NB4 (cell line): ENCODE measurements at regions not wholly inside any gene's neighbourhood (a gene's known extent, or its start where the extent isn't known, plus 50 kb on each side); places are given as distances from the start of the nearest gene placed in this dataset.

Experiments
- CTCF ChIP-seq: IDR thresholded peaks from one replicate; pipeline ENCODE4 v1.5.1; 2012; ENCODE audit warnings: low read depth, low read length
- POLR2A ChIP-seq: IDR thresholded peaks from 2 replicates; pipeline ENCODE4 v1.6.1; 2011; ENCODE audit warnings: mild to moderate bottlenecking; ENCODE audit not compliant: insufficient read length; ENCODE audit errors: extremely low read depth

- TF ChIP-seq CTCF (no peak), POLR2A (no peak)
These were observed 237.8 kb upstream of the LHX5 start for GRCh38 chr12:113709456-113709855.
